DND-41 (cell line): ENCODE measurements at regions not wholly inside any gene's neighbourhood (a gene's known extent, or its start where the extent isn't known, plus 50 kb on each side); places are given as distances from the start of the nearest gene placed in this dataset.

Experiments used
- ATAC-seq: fragments of 200-7000 bp; cut with Tn5 transposase; 3 replicates; pipeline ENCODE4 v1.9.1; 2021; ENCODE audit warnings: low read depth; ENCODE audit not compliant: insufficient read depth
- DNase-seq: peaks from one replicate; pipeline ENCODE4 v3.0.0-alpha.2; 2020
- H2AFZ ChIP-seq: 2 replicates; pipeline ENCODE4 v1.6.0; 2012; ENCODE audit warnings: low read depth, low read length
- H3K27ac ChIP-seq: 2 replicates; pipeline ENCODE4 v1.5.1; 2012; ENCODE audit warnings: low read length, inconsistent platforms
- H3K27me3 ChIP-seq: fragments of 200-600 bp; sonication (generic); 2 replicates; pipeline ENCODE4 v1.6.0; 2012; ENCODE audit warnings: low read length, mild to moderate bottlenecking, inconsistent platforms; ENCODE audit not compliant: insufficient read depth, poor library complexity
- H3K36me3 ChIP-seq: 2 replicates; pipeline ENCODE4 v1.5.1; 2012; ENCODE audit warnings: low read length, inconsistent platforms; ENCODE audit not compliant: insufficient read depth
- H3K4me1 ChIP-seq: 2 replicates; pipeline ENCODE4 v1.5.1; 2012; ENCODE audit warnings: mild to moderate bottlenecking, low read length; ENCODE audit not compliant: insufficient read depth
- H3K4me2 ChIP-seq: 2 replicates; pipeline ENCODE4 v1.6.0; 2012; ENCODE audit warnings: mild to moderate bottlenecking, moderate library complexity, low read length, inconsistent platforms; ENCODE audit not compliant: insufficient read depth
- H3K4me3 ChIP-seq, 2 experiments: fragments of 200-600 bp in 1 of 2; shearing (Covaris generic) in 1 of 2; 2 replicates each; pipeline ENCODE4 v1.5.1; 2012 to 2016; ENCODE audit warnings: inconsistent platforms in 2 of 2, low read length in 2 of 2, mild to moderate bottlenecking in 2 of 2, low read depth in 1 of 2, moderate library complexity in 1 of 2
- H3K79me2 ChIP-seq: 2 replicates; pipeline ENCODE4 v1.6.0; 2012; ENCODE audit warnings: low read length, inconsistent platforms; ENCODE audit not compliant: insufficient read depth
- H3K9ac ChIP-seq: 2 replicates; pipeline ENCODE4 v1.6.0; 2012; ENCODE audit warnings: low read depth, mild to moderate bottlenecking, inconsistent platforms, low read length, moderate library complexity
- H3K9me3 ChIP-seq: 2 replicates; pipeline ENCODE4 v1.5.1; 2012; ENCODE audit warnings: low read length, moderate library complexity, mild to moderate bottlenecking, inconsistent platforms; ENCODE audit not compliant: insufficient read depth, severe bottlenecking
- H4K20me1 ChIP-seq: 2 replicates; pipeline ENCODE4 v1.6.0; 2012; ENCODE audit warnings: low read length; ENCODE audit not compliant: insufficient read depth
- CTCF ChIP-seq: IDR thresholded peaks from 2 replicates; pipeline ENCODE4 v1.5.1; 2012; ENCODE audit warnings: borderline replicate concordance, low read length, moderate library complexity, mild to moderate bottlenecking; ENCODE audit not compliant: poor library complexity, severe bottlenecking; ENCODE audit errors: extremely low read depth
- EZH2 ChIP-seq: IDR thresholded peaks from 3 replicates; pipeline ENCODE4 v1.6.1; 2012; ENCODE audit warnings: borderline replicate concordance, low read depth, mild to moderate bottlenecking, moderate library complexity, low read length, inconsistent platforms; ENCODE audit not compliant: severe bottlenecking

DNA sequence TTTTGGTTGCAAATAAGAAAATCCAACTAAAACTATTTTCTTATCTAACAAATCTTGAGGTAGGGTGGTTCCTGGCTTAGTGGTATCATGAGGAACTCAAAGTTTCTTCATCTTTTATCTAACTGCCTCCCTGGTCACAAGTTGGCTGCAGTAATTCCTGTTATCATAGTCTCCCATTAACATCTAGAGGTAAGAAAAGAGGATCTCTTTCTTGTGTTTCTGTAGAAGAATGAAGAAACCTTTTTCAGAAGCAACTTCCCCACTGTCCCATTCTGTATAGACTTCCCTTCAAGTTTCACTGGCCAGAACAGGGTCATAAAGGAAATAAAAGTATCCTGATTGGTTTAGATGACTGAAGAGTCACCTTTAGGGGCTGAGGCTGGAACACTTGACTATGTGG is 81.8 kb upstream of the ELL2 start:
- no peaks in the 10 kb centered on the region for H3K9me3 ChIP-seq
- H3K4me1 ChIP-seq = no peaks in the 10 kb centered on the region
- H3K79me2 ChIP-seq = no peaks in the 10 kb centered on the region
- no peak for DNase-seq
- TF ChIP-seq EZH2 (no peak), CTCF (no peak)
- no peaks in the 10 kb centered on the region for H3K36me3 ChIP-seq
- no peaks in the 10 kb centered on the region for H3K27me3 ChIP-seq
- no peak overlapping the region for H3K27ac ChIP-seq
- H3K4me3 ChIP-seq = no peak overlapping the region
- H3K4me2 ChIP-seq = no peak overlapping the region
- ATAC-seq = no peak
- H4K20me1 ChIP-seq = no peaks in the 10 kb centered on the region
- H2AFZ ChIP-seq = no peak overlapping the region
- H3K9ac ChIP-seq = no peak overlapping the region

- TF ChIP-seq CTCF (no peak), EZH2 (no peak)
- H3K4me1 ChIP-seq = no peaks in the 10 kb centered on the region
- H3K79me2 ChIP-seq = no peaks in the 10 kb centered on the region
- H3K27me3 ChIP-seq = no peaks in the 10 kb centered on the region
- 0 out of 2 replicates have a peak overlapping the region, but pooled peaks have one; percentile 8 for H2AFZ ChIP-seq
- no peak for DNase-seq
- H3K27ac ChIP-seq = no peak overlapping the region
- no peak overlapping the region for H3K4me2 ChIP-seq
- H3K36me3 ChIP-seq = no peaks in the 10 kb centered on the region
- H3K9ac ChIP-seq = no peak overlapping the region
- no peaks in the 10 kb centered on the region for H3K9me3 ChIP-seq
- no peak overlapping the region for H3K4me3 ChIP-seq
- no peak for ATAC-seq
- no peaks in the 10 kb centered on the region for H4K20me1 ChIP-seq
Measured at GRCh38 chr5:96037128-96037527, 75.5 kb upstream of the ELL2 start.

- H3K4me2 ChIP-seq = no peak overlapping the region
- no peaks in the 10 kb centered on the region for H3K9me3 ChIP-seq
- TF ChIP-seq EZH2 = no peak
- TF ChIP-seq CTCF = no peak
- H3K9ac ChIP-seq = no peak overlapping the region
- no peak overlapping the region for H3K4me3 ChIP-seq
- H3K27me3 ChIP-seq = no peaks in the 10 kb centered on the region
- no peaks in the 10 kb centered on the region for H4K20me1 ChIP-seq
- ATAC-seq = no peak
- no peaks in the 10 kb centered on the region for H3K79me2 ChIP-seq
- no peaks in the 10 kb centered on the region for H3K36me3 ChIP-seq
- H3K27ac ChIP-seq = no peak overlapping the region
- no peak for DNase-seq
- no peaks in the 10 kb centered on the region for H3K4me1 ChIP-seq
- H2AFZ ChIP-seq = no peak overlapping the region
Measured at GRCh38 chr5:96036301-96036700, 74.7 kb upstream of the ELL2 start.

- H3K4me3 ChIP-seq = no peak overlapping the region
- TF ChIP-seq EZH2 = no peak
- TF ChIP-seq CTCF = no peak
- no peak overlapping the region for H3K4me2 ChIP-seq
- no peaks in the 10 kb centered on the region for H4K20me1 ChIP-seq
- ATAC-seq (no peak), DNase-seq (no peak)
- no peaks in the 10 kb centered on the region for H3K36me3 ChIP-seq
- no peaks in the 10 kb centered on the region for H3K79me2 ChIP-seq
- no peak overlapping the region for H2AFZ ChIP-seq
- no peaks in the 10 kb centered on the region for H3K27me3 ChIP-seq
- no peak overlapping the region for H3K9ac ChIP-seq
- H3K9me3 ChIP-seq = no peaks in the 10 kb centered on the region
- H3K27ac ChIP-seq = no peak overlapping the region
- H3K4me1 ChIP-seq = no peaks in the 10 kb centered on the region
Measured at GRCh38 chr5:96035796-96036195, 74.1 kb upstream of the ELL2 start.
